Hepatocyte (in vitro differentiated cells): ENCODE measurements at regions not wholly inside any gene's neighbourhood (a gene's known extent, or its start where the extent isn't known, plus 50 kb on each side); places are given as distances from the start of the nearest gene placed in this dataset.
A peak's percentile ranks its signal among the peaks of the same experiment; 100 is the strongest.
"Not testable (repeated sequence)": the region's sequence is repeated elsewhere in the genome, so short reads cannot be mapped to it uniquely, and the experiment has no call there.

ENCODE experiments used
- DNase-seq: peaks from one replicate; pipeline ENCODE4 v3.0.0-alpha.2; 2016; ENCODE audit warnings: low spot score
- H2AFZ ChIP-seq: fragments of 200-600 bp; sonication (generic); 2 replicates; pipeline ENCODE4 v1.6.0; 2016; ENCODE audit warnings: antibody characterized with exemption, mild to moderate bottlenecking
- H3K27ac ChIP-seq: fragments of 200-600 bp; sonication (generic); 2 replicates; pipeline ENCODE4 v1.5.1; 2016; ENCODE audit warnings: mild to moderate bottlenecking
- H3K27me3 ChIP-seq: fragments of 200-600 bp; sonication (generic); 2 replicates; pipeline ENCODE4 v1.6.1; 2016
- H3K36me3 ChIP-seq: fragments of 200-600 bp; sonication (generic); replicated peaks from 2 replicates; pipeline ENCODE4 v1.5.1; 2016; ENCODE audit warnings: low read depth; ENCODE audit not compliant: insufficient read depth
- H3K4me1 ChIP-seq: fragments of 200-600 bp; sonication (generic); 2 replicates; pipeline ENCODE4 v1.5.1; 2016; ENCODE audit warnings: mild to moderate bottlenecking, moderate library complexity; ENCODE audit not compliant: insufficient read depth
- H3K4me2 ChIP-seq: fragments of 200-600 bp; sonication (generic); 2 replicates; pipeline ENCODE4 v1.6.0; 2016
- H3K4me3 ChIP-seq: fragments of 200-600 bp; sonication (generic); 2 replicates; pipeline ENCODE4 v1.5.1; 2016; ENCODE audit warnings: mild to moderate bottlenecking
- H3K79me2 ChIP-seq: fragments of 200-600 bp; sonication (generic); 2 replicates; pipeline ENCODE4 v1.6.0; 2017; ENCODE audit warnings: mild to moderate bottlenecking
- H3K9me2 ChIP-seq: fragments of 200-600 bp; sonication (generic); replicated peaks from 2 replicates; pipeline ENCODE4 v1.6.0; 2017; ENCODE audit warnings: mild to moderate bottlenecking; ENCODE audit not compliant: insufficient read depth
- H3K9me3 ChIP-seq: fragments of 200-600 bp; sonication (generic); 2 replicates; pipeline ENCODE4 v1.5.1; 2016; ENCODE audit warnings: low read depth, mild to moderate bottlenecking
- H4K20me1 ChIP-seq: fragments of 200-600 bp; sonication (generic); 2 replicates; pipeline ENCODE4 v1.6.0; 2016; ENCODE audit warnings: mild to moderate bottlenecking; ENCODE audit not compliant: insufficient read depth, poor library complexity, severe bottlenecking
- CTCF ChIP-seq: fragments of 200-600 bp; sonication (generic); IDR thresholded peaks from 2 replicates; pipeline ENCODE4 v1.5.1; 2016; ENCODE audit warnings: antibody characterized with exemption, mild to moderate bottlenecking; ENCODE audit not compliant: poor library complexity
- EZH2 ChIP-seq: fragments of 200-600 bp; sonication (generic); IDR thresholded peaks from 2 replicates; pipeline ENCODE4 v1.6.1; 2016; ENCODE audit warnings: antibody characterized with exemption, mild to moderate bottlenecking, borderline replicate concordance
- EZH2phosphoT487 ChIP-seq: fragments of 200-600 bp; sonication (generic); IDR thresholded peaks from one replicate; pipeline ENCODE4 v1.6.1; 2018; ENCODE audit warnings: antibody characterized with exemption, mild to moderate bottlenecking, low read depth, moderate library complexity; ENCODE audit not compliant: unreplicated experiment, severe bottlenecking
- WGBS: methylation state at CpG from one replicate; pipeline ENCODE4 v1.1.6; 2016; ENCODE audit warnings: low lambda C conversion rate; ENCODE audit errors: missing lambda C conversion rate; 5-methylcytosine and 5-hydroxymethylcytosine counted together

- no peaks in the 10 kb centered on the region for H4K20me1 ChIP-seq
- no peak overlapping the region for H3K27ac ChIP-seq
- H3K27me3 ChIP-seq: no peaks in the 10 kb centered on the region
- no peaks in the 10 kb centered on the region for H3K9me3 ChIP-seq
- no peak for DNase-seq
- 93% methylated on average over 5 of the region's 5 CpGs for WGBS
- no peaks in the 10 kb centered on the region for H3K4me1 ChIP-seq
- TF ChIP-seq EZH2 (no peak), EZH2phosphoT487 (no peak), CTCF (no peak)
- H3K36me3 ChIP-seq: no peaks in the 10 kb centered on the region
- H3K9me2 ChIP-seq: no peaks in the 10 kb centered on the region
- no peak overlapping the region for H3K4me3 ChIP-seq
- H3K79me2 ChIP-seq: no peaks in the 10 kb centered on the region
- no peak overlapping the region for H2AFZ ChIP-seq
- H3K4me2 ChIP-seq: no peak overlapping the region
Observed at GRCh38 chr2:44084850-44085249, 83.8 kb upstream of the PPM1B start.

GRCh38 chr2:44086629-44087028 lies 82.0 kb upstream of the PPM1B start:
- Histone ChIP-seq H3K4me1 (no peaks in the 10 kb centered on the region), H3K9me2 (no peaks in the 10 kb centered on the region), H3K36me3 (no peaks in the 10 kb centered on the region), H4K20me1 (no peaks in the 10 kb centered on the region), H3K79me2 (no peaks in the 10 kb centered on the region), H3K27me3 (no peaks in the 10 kb centered on the region), H3K27ac (no peak overlapping the region), H3K4me2 (peak overlapping the region; percentile 78), H3K4me3 (no peak overlapping the region), H3K9me3 (no peaks in the 10 kb centered on the region), H2AFZ (peak overlapping the region; percentile 71)
- 80% methylated on average over 12 of the region's 12 CpGs for WGBS
- DNase-seq: no peak
- TF ChIP-seq EZH2phosphoT487 (no peak), EZH2 (no peak)

GRCh38 chr2:44087036-44087713 lies 81.5 kb upstream of the PPM1B start:
- Histone ChIP-seq H3K27ac (peak overlapping the region; percentile 92), H3K4me3 (peak overlapping the region; percentile 56)
- no peak for TF ChIP-seq EZH2phosphoT487
- no peak for TF ChIP-seq EZH2
- peak; percentile 96 for TF ChIP-seq CTCF

GRCh38 chr2:44087714-44088092 lies 81.0 kb upstream of the PPM1B start:
- Histone ChIP-seq H3K4me2 (peak overlapping the region; percentile 78), H4K20me1 (no peaks in the 10 kb centered on the region), H2AFZ (peak overlapping the region; percentile 75), H3K79me2 (no peaks in the 10 kb centered on the region), H3K27me3 (no peaks in the 10 kb centered on the region), H3K9me3 (no peaks in the 10 kb centered on the region), H3K36me3 (no peaks in the 10 kb centered on the region), H3K4me3 (peak overlapping the region; percentile 56), H3K4me1 (no peaks in the 10 kb centered on the region), H3K9me2 (no peaks in the 10 kb centered on the region), H3K27ac (peak overlapping the region; percentile 92)
- TF ChIP-seq EZH2phosphoT487 (no peak), EZH2 (no peak), CTCF (no peak)
- DNase-seq: peak; percentile 64
- WGBS: 24% methylated on average over 4 of the region's 4 CpGs

More at GRCh38 chr2:44087036-44087713, 81.5 kb upstream of the PPM1B start:
- no peaks in the 10 kb centered on the region for H4K20me1 ChIP-seq
- peak; percentile 92 for DNase-seq
- H3K79me2 ChIP-seq: no peaks in the 10 kb centered on the region
- H3K9me2 ChIP-seq: no peaks in the 10 kb centered on the region
- H3K4me1 ChIP-seq: no peaks in the 10 kb centered on the region
- H3K36me3 ChIP-seq: no peaks in the 10 kb centered on the region
- H3K9me3 ChIP-seq: no peaks in the 10 kb centered on the region
- H2AFZ ChIP-seq: peak overlapping the region; percentile 75
- H3K27me3 ChIP-seq: no peaks in the 10 kb centered on the region
- WGBS: 13% methylated on average over 29 of the region's 29 CpGs
- H3K4me2 ChIP-seq: peak overlapping the region; percentile 78

GRCh38 chr2:44092519-44092918 lies 76.2 kb upstream of the PPM1B start:
- not testable (repeated sequence) for H2AFZ ChIP-seq, H3K79me2 ChIP-seq, DNase-seq, H3K9me2 ChIP-seq, H3K9me3 ChIP-seq, H3K4me2 ChIP-seq, H4K20me1 ChIP-seq, H3K36me3 ChIP-seq, H3K4me3 ChIP-seq, H3K27me3 ChIP-seq, H3K27ac ChIP-seq, H3K4me1 ChIP-seq
- 97% methylated on average over 5 of the region's 5 CpGs for WGBS
